Motor neuron (in vitro differentiated cells): ENCODE measurements at regions not wholly inside any gene's neighbourhood (a gene's known extent, or its start where the extent isn't known, plus 50 kb on each side); places are given as distances from the start of the nearest gene placed in this dataset.
"Not testable (repeated sequence)": the region's sequence is repeated elsewhere in the genome, so short reads cannot be mapped to it uniquely, and the experiment has no call there.

ENCODE experiments used
- ATAC-seq, 8 experiments: fragments of 200-7000 bp; cut with Tn5 transposase; replicated peaks in 6 of 8; 2 replicates each; pipeline ENCODE4 v1.8.0; 2021; ENCODE audit warnings: mild to moderate bottlenecking in 8 of 8, moderate library complexity in 8 of 8
- H3K27ac ChIP-seq, 2 donors: fragments of 250-450 bp; sonication (Bioruptor Pico); 2 replicates each; pipeline ENCODE4 v1.9.0; 2021; ENCODE audit warnings: antibody characterized with exemption in 2 of 2, mild to moderate bottlenecking in 2 of 2, moderate library complexity in 1 of 2
- H3K4me1 ChIP-seq, 2 donors: fragments of 250-450 bp; sonication (Bioruptor Pico); replicated peaks in 1 of 2; 2 replicates each; pipeline ENCODE4 v1.6.1; 2021; ENCODE audit warnings: antibody characterized with exemption in 2 of 2, mild to moderate bottlenecking in 2 of 2, moderate library complexity in 1 of 2
- H3K4me3 ChIP-seq, 5 donors: fragments of 250-450 bp; sonication (Bioruptor Pico); 2 replicates each; pipeline ENCODE4 v1.9.0; 2021; ENCODE audit warnings: antibody characterized with exemption in 5 of 5, mild to moderate bottlenecking in 5 of 5, moderate library complexity in 4 of 5
- WGBS, 10 experiments: fragments of 450-650 bp; shearing (Covaris generic); methylation state at CpG; one replicate each; pipeline ENCODE4 v1.0.0; 2022; 5-methylcytosine and 5-hydroxymethylcytosine counted together
- in situ Hi-C, 9 experiments: fragments of 400-800 bp; cut with MboI; loops; one replicate each; pipeline ENCODE4 v1.15.0; 2021; ENCODE audit warnings: low sequenced_read_pairs in 9 of 9, low pct_unique_long_range_greater_than_20kb in 2 of 9; ENCODE audit not compliant: unreplicated experiment in 9 of 9

- in situ Hi-C loops = no loop called here
- ATAC-seq = no peak
- 40 to 100% (median 90%) methylated on average over 1 to 2 of the region's 2 CpGs; no CpG with 5 or more reads in 3 of the 10 experiments for WGBS, 10 experiments
- H3K4me1 ChIP-seq = no peaks in the 10 kb centered on the region
- H3K4me3 ChIP-seq = no peak overlapping the region
- H3K27ac ChIP-seq = no peak overlapping the region
These were observed 121.3 kb upstream of the SALL4 start for GRCh38 chr20:51923633-51924032.

GRCh38 chr20:51922812-51923211 is 120.5 kb upstream of the SALL4 start:
- in situ Hi-C loops, H3K4me3 ChIP-seq, H3K27ac ChIP-seq, ATAC-seq, H3K4me1 ChIP-seq: not testable (repeated sequence)
- WGBS, 10 experiments = 88 to 100% (median 94%) methylated on average over 2 to 8 of the region's 12 CpGs; no CpG with 5 or more reads in 6 of the 10 experiments

- Histone ChIP-seq H3K4me1 (no peaks in the 10 kb centered on the region), H3K27ac (no peak overlapping the region), H3K4me3 (no peak overlapping the region)
- in situ Hi-C loops = no loop called here
- ATAC-seq = no peak
- WGBS, 10 experiments = 60 to 100% (median 88%) methylated on average over 2 to 7 of the region's 7 CpGs
These were observed 116.2 kb upstream of the SALL4 start for GRCh38 chr20:51918561-51918960.

- WGBS, 10 experiments = 55 to 92% (median 81%) methylated on average over 1 to 4 of the region's 4 CpGs; no CpG with 5 or more reads in 1 of the 10 experiments
- in situ Hi-C loops = no loop called here
These were observed 115.7 kb upstream of the SALL4 start for GRCh38 chr20:51917886-51918535.

GRCh38 chr20:51916244-51916643 is 113.9 kb upstream of the SALL4 start:
- Histone ChIP-seq H3K27ac (no peak overlapping the region), H3K4me3 (no peak overlapping the region), H3K4me1 (peaks cover 0 to 5% of the 10 kb centered on the region in 2 donors)
- no peak for ATAC-seq
- in situ Hi-C loops = no loop called here
- WGBS, 10 experiments = 79 to 100% (median 85%) methylated on average over 1 to 4 of the region's 4 CpGs; no CpG with 5 or more reads in 3 of the 10 experiments

More at GRCh38 chr20:51917886-51918535, 115.7 kb upstream of the SALL4 start:
- Histone ChIP-seq H3K4me1 (no peaks in the 10 kb centered on the region), H3K4me3 (no peak overlapping the region), H3K27ac (no peak overlapping the region)
- no peak for ATAC-seq

GRCh38 chr20:51914758-51915157 is 112.4 kb upstream of the SALL4 start:
- Histone ChIP-seq H3K27ac (no peak overlapping the region), H3K4me3 (no peak overlapping the region), H3K4me1 (peaks cover 13 to 19% of the 10 kb centered on the region in 2 donors)
- ATAC-seq = peak in 3 of 8 experiments; percentile 54 to 66 (median 59)
- WGBS, 10 experiments = 0 to 100% (median 82%) methylated on average over 1 to 8 of the region's 8 CpGs
- in situ Hi-C loops = no loop called here

GRCh38 chr20:51910321-51911050 is 108.2 kb upstream of the SALL4 start:
- Histone ChIP-seq H3K27ac (no peak overlapping the region), H3K4me3 (no peak overlapping the region), H3K4me1 (peaks cover 13 to 19% of the 10 kb centered on the region in 2 donors)
- 0 to 26% (median 3%) methylated on average over 3 to 6 of the region's 7 CpGs for WGBS, 10 experiments
- ATAC-seq = peak; percentile 50 to 80 (median 64)
- in situ Hi-C loops = no loop called here

GRCh38 chr20:51906679-51907078 is 104.4 kb upstream of the SALL4 start:
- no peak overlapping the region for H3K27ac ChIP-seq
- in situ Hi-C loops = no loop called here
- no peak overlapping the region for H3K4me3 ChIP-seq
- WGBS, 10 experiments = 67 to 100% (median 92%) methylated on average over 1 of the region's 1 CpG; no CpG with 5 or more reads in 3 of the 10 experiments
- H3K4me1 ChIP-seq = peaks cover 13 to 18% of the 10 kb centered on the region in 2 donors
- ATAC-seq = no peak

- ATAC-seq = peak in 3 of 8 experiments; percentile 6 to 35 (median 19)
- in situ Hi-C loops = no loop called here
- H3K4me1 ChIP-seq = peaks cover 12% of the 10 kb centered on the region in 2 donors
- no peak overlapping the region for H3K4me3 ChIP-seq
- no peak overlapping the region for H3K27ac ChIP-seq
- 40 to 93% (median 60%) methylated on average over 1 to 4 of the region's 6 CpGs; no CpG with 5 or more reads in 6 of the 10 experiments for WGBS, 10 experiments
These were observed 103.7 kb upstream of the SALL4 start for GRCh38 chr20:51906049-51906448.

- Histone ChIP-seq H3K4me3 (no peak overlapping the region), H3K4me1 (no peaks in the 10 kb centered on the region), H3K27ac (no peak overlapping the region)
- in situ Hi-C loops = no loop called here
- ATAC-seq = no peak
- 67 to 100% (median 100%) methylated on average over 2 to 6 of the region's 6 CpGs; no CpG with 5 or more reads in 5 of the 10 experiments for WGBS, 10 experiments
These were observed 100.6 kb upstream of the SALL4 start for GRCh38 chr20:51902933-51903332.

GRCh38 chr20:51900443-51900842 is 98.1 kb upstream of the SALL4 start:
- H3K4me3 ChIP-seq = no peak overlapping the region
- WGBS, 10 experiments = 20 to 100% (median 100%) methylated on average over 1 to 3 of the region's 3 CpGs; no CpG with 5 or more reads in 1 of the 10 experiments
- in situ Hi-C loops = no loop called here
- H3K27ac ChIP-seq = no peak overlapping the region
- ATAC-seq = no peak
- peaks cover 0 to under 1% of the 10 kb centered on the region in 2 donors for H3K4me1 ChIP-seq

GRCh38 chr20:51899674-51900073 is 97.4 kb upstream of the SALL4 start:
- no peak overlapping the region for H3K4me3 ChIP-seq
- ATAC-seq = no peak
- in situ Hi-C loops = no loop called here
- H3K27ac ChIP-seq = no peak overlapping the region
- 70 to 100% (median 93%) methylated on average over 1 to 6 of the region's 7 CpGs; no CpG with 5 or more reads in 4 of the 10 experiments for WGBS, 10 experiments
- H3K4me1 ChIP-seq = peaks cover 0 to 5% of the 10 kb centered on the region in 2 donors

- Histone ChIP-seq H3K27ac (no peak overlapping the region), H3K4me3 (no peak overlapping the region), H3K4me1 (peaks cover 0 to 5% of the 10 kb centered on the region in 2 donors)
- WGBS, 10 experiments = 74 to 100% (median 96%) methylated on average over 2 to 6 of the region's 6 CpGs; no CpG with 5 or more reads in 2 of the 10 experiments
- in situ Hi-C loops = no loop called here
- ATAC-seq = no peak
These were observed 96.5 kb upstream of the SALL4 start for GRCh38 chr20:51898788-51899187.
